Mesothelial cell of epicardium (in vitro differentiated cells): ENCODE measurements at regions not wholly inside any gene's neighbourhood (a gene's known extent, or its start where the extent isn't known, plus 50 kb on each side); places are given as distances from the start of the nearest gene placed in this dataset.

Source experiments
- DNase-seq, 2 experiments: peaks; one replicate each; pipeline ENCODE4 v3.0.0; 2021; ENCODE audit warnings: low spot score in 2 of 2; ENCODE audit not compliant: unreplicated experiment in 2 of 2
- H3K27ac Mint-ChIP-seq: 2 replicates; pipeline ENCODE4 v1.8.0; 2021; ENCODE audit warnings: mixed read lengths
- H3K27me3 Mint-ChIP-seq: 2 replicates; pipeline ENCODE4 v1.8.0; 2021; ENCODE audit warnings: low read depth, mixed read lengths
- H3K36me3 Mint-ChIP-seq: 2 replicates; pipeline ENCODE4 v1.8.0; 2021; ENCODE audit warnings: mixed read lengths
- H3K4me1 Mint-ChIP-seq: 2 replicates; pipeline ENCODE4 v1.8.0; 2021; ENCODE audit warnings: mixed read lengths
- H3K4me3 Mint-ChIP-seq: 2 replicates; pipeline ENCODE4 v1.8.0; 2021; ENCODE audit warnings: mild to moderate bottlenecking, moderate library complexity, mixed read lengths
- H3K9me3 Mint-ChIP-seq: 2 replicates; pipeline ENCODE4 v1.8.0; 2021; ENCODE audit warnings: mixed read lengths
- CTCF ChIP-seq: fragments of 200-600 bp; sonication (generic); IDR thresholded peaks from one replicate; pipeline ENCODE4 v1.5.0; 2021; ENCODE audit warnings: antibody characterized with exemption; ENCODE audit not compliant: unreplicated experiment

GRCh38 chr16:72552654-72553053 lies 380.7 kb upstream of the PMFBP1 start:
- Mint-ChIP-seq H3K36me3 (peaks cover 28% of the 10 kb centered on the region), H3K4me3 (no peak overlapping the region)

GRCh38 chr16:72551649-72552048 lies 379.7 kb upstream of the PMFBP1 start:
- DNase-seq = no peak
- peaks cover 30% of the 10 kb centered on the region for H3K36me3 Mint-ChIP-seq
- no peak overlapping the region for H3K4me3 Mint-ChIP-seq
- TF ChIP-seq CTCF = no peak
- H3K27me3 Mint-ChIP-seq = no peaks in the 10 kb centered on the region
- no peaks in the 10 kb centered on the region for H3K4me1 Mint-ChIP-seq
- peaks cover 48% of the 10 kb centered on the region for H3K9me3 Mint-ChIP-seq
- H3K27ac Mint-ChIP-seq = no peak overlapping the region

More at GRCh38 chr16:72552654-72553053, 380.7 kb upstream of the PMFBP1 start:
- H3K9me3 Mint-ChIP-seq = peaks cover 38% of the 10 kb centered on the region
- no peak overlapping the region for H3K27ac Mint-ChIP-seq
- no peaks in the 10 kb centered on the region for H3K4me1 Mint-ChIP-seq
- TF ChIP-seq CTCF = no peak
- no peaks in the 10 kb centered on the region for H3K27me3 Mint-ChIP-seq
- no peak for DNase-seq

GRCh38 chr16:72549878-72550277 lies 377.9 kb upstream of the PMFBP1 start:
- TF ChIP-seq CTCF = no peak
- Mint-ChIP-seq H3K27ac (no peak overlapping the region), H3K9me3 (peaks cover 62% of the 10 kb centered on the region), H3K27me3 (no peaks in the 10 kb centered on the region), H3K36me3 (peaks cover 35% of the 10 kb centered on the region), H3K4me3 (no peak overlapping the region), H3K4me1 (no peaks in the 10 kb centered on the region)
- DNase-seq = no peak

- H3K27me3 Mint-ChIP-seq = no peaks in the 10 kb centered on the region
Measured at GRCh38 chr16:72542102-72542501, 370.1 kb upstream of the PMFBP1 start.

GRCh38 chr16:72537664-72538063 lies 365.7 kb upstream of the PMFBP1 start:
- H3K9me3 Mint-ChIP-seq = peaks cover 3% of the 10 kb centered on the region
- no peak overlapping the region for H3K27ac Mint-ChIP-seq
- DNase-seq = no peak
- no peak for TF ChIP-seq CTCF
- H3K27me3 Mint-ChIP-seq = no peaks in the 10 kb centered on the region
- H3K4me3 Mint-ChIP-seq = no peak overlapping the region
- H3K4me1 Mint-ChIP-seq = no peaks in the 10 kb centered on the region
- no peaks in the 10 kb centered on the region for H3K36me3 Mint-ChIP-seq

More at GRCh38 chr16:72542102-72542501, 370.1 kb upstream of the PMFBP1 start:
- Mint-ChIP-seq H3K36me3 (peaks cover 10% of the 10 kb centered on the region), H3K27ac (no peak overlapping the region), H3K9me3 (peaks cover 27% of the 10 kb centered on the region), H3K4me3 (no peak overlapping the region), H3K4me1 (no peaks in the 10 kb centered on the region)
- TF ChIP-seq CTCF = no peak
- DNase-seq = no peak
